ENCODE measurements at regions not wholly inside any gene's neighbourhood (a gene's known extent, or its start where the extent isn't known, plus 50 kb on each side); places are given as distances from the start of the nearest gene placed in this dataset.

DNA sequence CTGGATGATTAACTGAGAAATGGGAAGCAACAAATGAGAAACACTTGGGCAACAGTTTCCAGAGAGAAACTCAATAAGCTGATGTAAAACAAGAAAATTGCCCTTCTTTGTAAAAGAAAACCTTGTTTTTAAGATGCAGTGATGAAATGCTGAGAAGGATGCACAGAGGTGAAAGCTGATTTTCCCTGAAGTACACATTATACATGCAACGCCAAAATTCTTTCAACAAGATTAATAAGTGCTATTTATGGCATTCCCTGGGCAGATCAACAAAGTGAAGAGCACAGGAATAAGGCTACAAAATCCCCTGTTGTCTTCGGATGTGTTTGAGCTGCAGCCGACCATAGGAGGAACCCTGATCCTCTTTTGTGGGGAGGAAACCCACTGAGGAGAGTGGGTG lies 208.0 kb upstream of the ANKH start:
- TF ChIP-seq EZH2 (IDR thresholded peaks at IDR 0.05; ENCODE audit: borderline replicate concordance) (no peak), CTCF (IDR thresholded peaks at IDR 0.05; ENCODE audit: poor library complexity) (no peak)
